ENCODE measurements at regions not wholly inside any gene's neighbourhood (a gene's known extent, or its start where the extent isn't known, plus 50 kb on each side); places are given as distances from the start of the nearest gene placed in this dataset.
"Not testable (repeated sequence)": the region's sequence is repeated elsewhere in the genome, so short reads cannot be mapped to it uniquely, and the experiment has no call there.

DNA sequence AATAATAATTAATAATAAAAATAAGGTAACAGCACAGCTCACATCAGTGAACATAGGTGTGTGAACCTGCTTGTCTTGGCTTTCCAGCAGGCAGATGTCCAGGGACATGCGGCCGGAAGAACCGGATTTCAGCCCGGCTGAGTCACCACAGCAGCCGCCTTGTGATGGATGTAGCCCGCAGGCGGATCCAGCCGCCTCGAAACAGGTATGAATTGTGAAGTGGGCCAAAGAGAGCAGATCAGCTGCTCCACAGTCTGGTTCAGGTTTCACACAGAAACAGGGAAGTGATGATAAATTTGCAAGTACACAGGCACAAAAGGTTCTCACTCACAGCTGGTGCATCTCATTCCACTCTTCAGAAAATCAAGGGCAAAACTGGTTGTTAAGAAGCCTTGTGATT is 55.1 kb downstream of the ID4 start:
- Mint-ChIP-seq H3K27me3 (no peaks in the 10 kb centered on the region), H3K36me3 (no peaks in the 10 kb centered on the region), H3K27ac (no peak overlapping the region), H3K4me1 (no peaks in the 10 kb centered on the region), H3K4me3 (no peak overlapping the region), H3K9me3 (peaks cover 2 to 15% (median 9%) of the 10 kb centered on the region in 7 donors)
- DNase-seq: no peak
- no peak for ATAC-seq (ENCODE audit: low read depth in 2 of 2)

DNA sequence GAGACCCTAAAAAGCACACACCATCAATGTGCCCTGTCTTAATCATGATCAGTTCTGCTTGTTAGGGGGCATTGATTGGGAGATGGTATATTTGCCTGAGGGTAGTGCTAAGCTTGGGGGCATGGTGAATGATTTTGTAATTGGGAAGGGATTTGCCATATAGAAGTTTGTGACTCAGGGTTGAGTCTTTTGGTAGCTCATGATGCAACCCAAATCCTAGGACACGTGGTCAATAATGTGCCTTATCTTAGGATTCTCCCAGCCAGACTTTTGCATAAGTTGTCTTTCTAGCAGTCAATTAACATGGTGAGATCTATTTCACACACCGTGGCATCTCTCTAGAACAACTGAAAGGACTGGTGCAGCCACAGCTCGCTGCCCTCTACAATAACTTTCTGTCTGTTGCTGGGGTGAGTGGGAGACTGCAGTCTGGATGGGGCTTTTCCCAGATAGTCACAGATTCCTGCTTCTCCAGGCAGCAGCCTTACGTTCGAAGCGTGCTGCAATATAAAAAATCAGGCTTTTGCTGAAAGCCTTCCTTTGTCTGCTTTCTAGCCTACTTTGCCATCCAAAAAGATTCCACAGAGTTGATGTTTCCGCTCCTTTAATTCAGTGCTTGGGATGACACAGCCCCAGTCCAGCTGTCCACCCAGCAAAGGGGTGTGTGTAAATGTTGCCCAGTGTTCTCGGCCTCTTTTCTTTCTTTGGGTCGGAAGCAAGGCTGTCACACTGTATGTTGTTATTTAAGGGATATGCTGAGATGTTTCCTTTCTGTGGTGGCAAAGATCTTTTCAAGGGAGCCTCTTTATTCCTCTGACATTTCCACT is 58.9 kb downstream of the ID4 start:
- H3K9me3 Mint-ChIP-seq: peaks cover 1 to 14% (median 11%) of the 10 kb centered on the region in 7 donors
- DNase-seq (no peak), ATAC-seq (ENCODE audit: low read depth in 2 of 2) (no peak)
- no peaks in the 10 kb centered on the region for H3K4me1 Mint-ChIP-seq
- H3K4me3 Mint-ChIP-seq: no peak overlapping the region
- no peaks in the 10 kb centered on the region for H3K27me3 Mint-ChIP-seq
- no peak overlapping the region for H3K27ac Mint-ChIP-seq
- no peaks in the 10 kb centered on the region for H3K36me3 Mint-ChIP-seq

DNA sequence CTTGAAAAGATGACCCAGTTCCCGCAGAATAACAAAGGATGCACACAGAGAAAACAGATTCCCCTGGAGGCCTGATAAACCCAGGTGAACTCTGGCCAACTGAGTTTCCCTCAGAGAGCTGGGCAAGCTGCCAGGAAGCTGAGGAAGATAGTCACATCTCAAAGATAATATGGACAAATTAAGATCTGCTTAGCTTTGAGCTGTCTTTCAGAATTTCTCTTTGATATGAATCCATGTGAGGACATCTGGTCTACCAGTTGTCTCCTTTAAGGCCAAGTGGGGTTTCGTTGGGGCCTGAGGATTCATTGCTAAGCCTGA is 59.5 kb downstream of the ID4 start:
- Mint-ChIP-seq H3K27me3 (no peaks in the 10 kb centered on the region), H3K4me3 (no peak overlapping the region), H3K36me3 (no peaks in the 10 kb centered on the region), H3K4me1 (no peaks in the 10 kb centered on the region), H3K27ac (no peak overlapping the region), H3K9me3 (peaks cover 4 to 18% (median 11%) of the 10 kb centered on the region in 7 donors)
- ATAC-seq (ENCODE audit: low read depth in 2 of 2) (no peak), DNase-seq (no peak)

DNA sequence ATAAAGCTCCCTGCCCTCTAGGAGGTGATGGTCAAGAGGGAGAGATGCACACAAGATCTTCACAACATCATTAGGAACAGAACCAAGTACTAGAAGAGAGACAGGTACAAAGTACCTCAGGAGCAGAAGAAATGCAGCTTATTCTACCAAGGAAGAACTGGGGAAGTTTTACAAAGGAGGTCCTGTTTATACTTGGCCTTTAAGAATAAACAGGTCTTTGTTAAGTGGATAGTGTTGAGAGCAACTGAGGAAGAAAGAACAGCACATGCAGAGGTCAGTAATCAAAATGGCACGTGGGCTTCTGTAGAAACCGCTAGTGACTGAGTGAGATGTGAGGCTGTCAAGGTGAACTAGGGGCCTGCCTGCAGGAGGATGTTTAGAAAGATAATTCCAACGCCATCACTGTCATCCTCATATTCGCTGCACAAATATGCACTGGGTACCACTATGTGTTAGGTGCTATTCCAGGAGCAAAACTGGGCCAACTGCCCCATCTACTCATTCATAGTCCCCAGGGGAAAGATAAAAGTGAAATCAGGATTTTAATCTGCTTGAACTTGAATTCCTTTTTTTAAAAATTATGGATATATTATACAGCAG is 61.1 kb downstream of the ID4 start:
- Mint-ChIP-seq H3K4me3 (no peak overlapping the region), H3K36me3 (no peaks in the 10 kb centered on the region), H3K9me3 (peaks cover 4 to 18% (median 13%) of the 10 kb centered on the region in 7 donors), H3K4me1 (no peaks in the 10 kb centered on the region), H3K27me3 (no peaks in the 10 kb centered on the region), H3K27ac (no peak overlapping the region)
- DNase-seq (no peak), ATAC-seq (ENCODE audit: low read depth in 2 of 2) (no peak)

DNA sequence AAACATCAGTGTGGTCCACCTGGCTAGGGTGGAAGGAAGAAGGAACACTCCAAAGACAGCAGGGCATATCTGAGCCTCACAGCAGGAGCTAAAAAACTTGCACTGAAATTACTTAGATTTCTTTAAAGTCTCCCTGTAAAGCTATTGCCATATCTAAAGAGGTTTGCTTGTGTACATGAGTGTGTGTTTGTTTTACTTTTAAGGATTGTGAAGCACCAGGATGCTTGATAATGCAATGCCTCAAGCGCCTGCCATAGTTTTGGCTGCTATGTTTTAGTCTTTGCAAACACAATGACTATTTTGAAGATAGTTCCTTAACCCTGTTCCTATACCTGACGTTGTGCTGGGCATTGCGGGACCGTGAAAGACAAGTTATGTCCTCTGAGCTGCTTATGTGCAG is 65.0 kb downstream of the ID4 start:
- H3K27me3 Mint-ChIP-seq: no peaks in the 10 kb centered on the region
- ATAC-seq (ENCODE audit: low read depth in 2 of 2) (no peak), DNase-seq (no peak)
- no peaks in the 10 kb centered on the region for H3K36me3 Mint-ChIP-seq
- peaks cover 2 to 12% (median 5%) of the 10 kb centered on the region in 7 donors for H3K9me3 Mint-ChIP-seq
- no peaks in the 10 kb centered on the region for H3K4me1 Mint-ChIP-seq
- no peak overlapping the region for H3K4me3 Mint-ChIP-seq
- H3K27ac Mint-ChIP-seq: no peak overlapping the region

DNA sequence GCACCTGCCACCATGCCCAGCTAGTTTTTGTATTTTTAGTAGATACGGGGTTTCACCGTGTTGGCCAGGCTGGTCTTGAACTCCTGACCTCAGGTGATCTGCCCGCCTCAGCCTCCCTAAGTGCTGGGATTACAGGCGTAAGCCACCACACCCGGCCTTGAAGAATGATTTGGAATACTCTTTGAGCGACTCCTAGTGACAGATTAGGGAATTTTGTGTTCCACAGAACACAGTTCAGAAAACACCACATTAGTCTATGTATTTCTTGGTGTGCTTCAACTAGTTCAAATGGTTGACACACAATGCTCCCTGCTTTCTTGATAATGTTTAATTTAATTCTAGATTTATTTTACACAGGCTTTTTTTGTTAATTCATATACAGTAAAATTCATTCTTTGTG is 67.2 kb downstream of the ID4 start:
- not testable (repeated sequence) for ATAC-seq (ENCODE audit: low read depth in 2 of 2); DNase-seq; H3K27ac Mint-ChIP-seq; H3K4me3 Mint-ChIP-seq; H3K4me1 Mint-ChIP-seq; H3K36me3 Mint-ChIP-seq; H3K27me3 Mint-ChIP-seq
- peaks cover 0 to 11% (median 5%) of the 10 kb centered on the region in 7 donors for H3K9me3 Mint-ChIP-seq

DNA sequence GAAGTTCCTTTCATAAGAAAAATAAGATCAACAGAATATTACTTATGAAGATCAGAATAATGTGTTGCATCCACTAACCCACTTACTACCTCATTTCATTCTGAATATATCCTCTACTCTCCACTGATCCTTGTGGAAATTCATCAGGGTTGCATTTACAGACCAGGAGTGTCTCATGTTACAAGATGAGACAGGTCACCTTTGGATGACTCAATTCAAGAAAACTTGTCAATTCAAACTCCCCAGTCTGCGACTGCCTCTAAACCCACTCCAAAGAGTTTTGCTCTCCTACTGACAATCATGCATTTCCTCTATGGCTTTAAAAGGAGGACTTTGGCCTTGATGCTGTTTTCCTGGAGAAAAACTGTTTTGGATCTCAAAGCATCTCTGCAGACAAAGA is 68.4 kb downstream of the ID4 start:
- no peak for ATAC-seq (ENCODE audit: low read depth in 2 of 2)
- no peak for DNase-seq
- no peaks in the 10 kb centered on the region for H3K4me1 Mint-ChIP-seq
- H3K4me3 Mint-ChIP-seq: no peak overlapping the region
- no peaks in the 10 kb centered on the region for H3K27me3 Mint-ChIP-seq
- no peak overlapping the region for H3K27ac Mint-ChIP-seq
- peaks cover 0 to 11% (median 5%) of the 10 kb centered on the region in 7 donors for H3K9me3 Mint-ChIP-seq
- H3K36me3 Mint-ChIP-seq: no peaks in the 10 kb centered on the region

DNA sequence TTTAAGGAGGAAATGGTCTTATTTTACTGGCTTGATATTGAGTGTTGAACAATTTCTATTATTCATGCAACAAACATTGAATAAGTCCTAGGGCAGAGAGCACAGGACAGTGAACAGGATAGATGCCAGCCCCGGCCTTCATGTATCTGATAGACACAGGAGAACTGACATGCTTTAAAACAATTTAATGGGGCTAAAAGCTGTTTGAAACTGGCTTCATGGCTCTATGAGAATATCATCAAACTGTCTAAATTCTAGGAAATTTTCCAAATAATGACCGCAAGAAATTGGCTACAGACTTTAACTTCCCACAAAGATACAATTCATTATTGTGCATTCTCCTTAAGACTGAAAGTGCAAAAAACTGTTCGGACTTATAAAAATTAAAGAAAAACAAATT is 69.0 kb downstream of the ID4 start:
- no peak for DNase-seq
- Mint-ChIP-seq H3K4me1 (no peaks in the 10 kb centered on the region), H3K27ac (no peak overlapping the region), H3K36me3 (no peaks in the 10 kb centered on the region), H3K9me3 (peaks cover 0 to 9% (median 3%) of the 10 kb centered on the region in 7 donors), H3K27me3 (no peaks in the 10 kb centered on the region), H3K4me3 (no peak overlapping the region)
- ATAC-seq (ENCODE audit: low read depth in 2 of 2): no peak

DNA sequence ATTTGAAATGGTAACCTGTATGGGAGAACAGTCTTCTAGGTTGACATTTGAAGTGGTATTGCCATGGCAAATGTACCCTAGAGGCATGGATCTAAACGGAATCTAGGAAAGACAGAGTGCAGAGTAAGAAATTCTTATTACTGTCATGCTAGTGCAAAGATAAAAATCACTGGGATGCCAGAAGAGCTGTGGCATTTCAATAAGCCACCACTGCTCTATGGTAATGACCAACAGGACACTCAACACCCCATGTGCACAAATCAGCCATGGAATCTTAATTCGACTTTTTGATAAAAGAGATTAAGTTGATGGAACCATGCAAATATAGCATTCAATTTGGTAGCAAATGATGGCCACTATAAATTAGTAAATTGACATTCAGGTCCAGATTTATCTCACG is 74.1 kb downstream of the ID4 start:
- Mint-ChIP-seq H3K27me3 (no peaks in the 10 kb centered on the region), H3K4me1 (no peaks in the 10 kb centered on the region), H3K36me3 (no peaks in the 10 kb centered on the region), H3K9me3 (peaks cover 0 to 30% (median 17%) of the 10 kb centered on the region in 7 donors), H3K27ac (no peak overlapping the region), H3K4me3 (no peak overlapping the region)
- ATAC-seq (ENCODE audit: low read depth in 2 of 2): no peak
- DNase-seq: no peak

DNA sequence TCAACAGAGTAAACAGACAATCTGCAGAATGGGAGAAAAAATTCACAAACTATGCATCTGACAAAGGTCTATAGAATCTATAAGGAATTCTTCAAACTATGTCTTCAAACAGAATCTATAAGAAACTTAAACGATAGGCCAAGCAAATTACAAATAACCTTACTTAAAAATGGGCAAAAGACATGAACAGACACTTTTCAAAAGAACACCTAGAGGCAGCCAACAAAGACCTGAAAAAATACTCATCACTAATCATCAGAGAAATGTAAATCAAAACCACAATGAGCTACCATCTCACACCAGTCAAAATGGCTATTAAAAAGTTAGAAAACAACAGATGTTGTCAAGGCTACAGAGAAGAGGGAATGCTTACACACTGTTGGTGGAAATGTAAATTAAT is 81.3 kb downstream of the ID4 start:
- ATAC-seq (ENCODE audit: low read depth in 2 of 2) (no peak), DNase-seq (no peak)
- no peaks in the 10 kb centered on the region for H3K27me3 Mint-ChIP-seq
- H3K4me1 Mint-ChIP-seq: no peaks in the 10 kb centered on the region
- H3K9me3 Mint-ChIP-seq: peaks cover 4 to 51% (median 35%) of the 10 kb centered on the region in 7 donors
- no peaks in the 10 kb centered on the region for H3K36me3 Mint-ChIP-seq
- no peak overlapping the region for H3K27ac Mint-ChIP-seq
- H3K4me3 Mint-ChIP-seq: no peak overlapping the region

DNA sequence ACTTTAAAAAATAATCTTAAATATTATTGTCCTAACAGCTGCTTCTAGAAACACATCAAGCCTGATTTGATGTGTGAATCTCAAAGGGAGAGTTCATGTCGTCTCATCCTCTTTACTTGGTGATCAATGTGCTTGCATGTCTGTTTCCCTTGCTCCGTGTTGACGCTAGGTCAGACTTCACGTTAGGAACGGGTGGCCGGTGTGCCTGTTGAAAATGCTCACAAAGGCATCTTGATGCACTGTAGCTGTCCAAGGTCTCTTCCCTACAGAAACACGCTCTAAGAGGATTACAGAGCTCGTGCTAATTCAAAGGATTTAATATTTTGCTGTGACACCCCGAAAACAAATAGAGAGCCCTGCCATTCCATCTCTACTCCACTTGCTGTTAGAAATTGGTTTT is 84.6 kb downstream of the ID4 start:
- no peaks in the 10 kb centered on the region for H3K4me1 Mint-ChIP-seq
- H3K9me3 Mint-ChIP-seq: peaks cover under 1 to 26% (median 12%) of the 10 kb centered on the region in 7 donors
- no peak overlapping the region for H3K27ac Mint-ChIP-seq
- ATAC-seq (ENCODE audit: low read depth in 2 of 2) (no peak), DNase-seq (no peak)
- H3K27me3 Mint-ChIP-seq: no peaks in the 10 kb centered on the region
- H3K36me3 Mint-ChIP-seq: no peaks in the 10 kb centered on the region
- H3K4me3 Mint-ChIP-seq: no peak overlapping the region

DNA sequence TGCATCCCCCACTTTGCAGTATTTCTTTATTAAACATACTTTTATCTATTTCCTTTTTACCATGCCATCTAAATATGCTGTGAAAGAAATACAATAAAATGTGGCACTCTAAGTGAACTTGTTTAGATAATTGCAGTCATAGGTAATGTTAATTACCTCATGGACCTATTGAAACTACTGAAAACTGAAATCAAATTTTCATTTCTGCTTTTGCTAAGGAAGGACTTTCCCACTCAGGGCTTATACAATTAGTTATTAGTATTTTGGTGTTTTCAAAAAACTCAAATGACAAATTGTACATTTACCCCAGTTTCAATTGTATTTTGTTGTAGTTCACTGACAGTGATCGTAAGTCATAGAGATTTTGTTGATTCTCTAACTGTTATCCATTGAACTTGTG is 88.4 kb downstream of the ID4 start:
- DNase-seq (no peak), ATAC-seq (ENCODE audit: low read depth in 2 of 2) (no peak)
- H3K27me3 Mint-ChIP-seq: no peaks in the 10 kb centered on the region
- H3K4me3 Mint-ChIP-seq: no peak overlapping the region
- H3K27ac Mint-ChIP-seq: no peak overlapping the region
- H3K36me3 Mint-ChIP-seq: no peaks in the 10 kb centered on the region
- peaks cover 0 to 5% (median 0%) of the 10 kb centered on the region in 7 donors for H3K9me3 Mint-ChIP-seq
- no peaks in the 10 kb centered on the region for H3K4me1 Mint-ChIP-seq

DNA sequence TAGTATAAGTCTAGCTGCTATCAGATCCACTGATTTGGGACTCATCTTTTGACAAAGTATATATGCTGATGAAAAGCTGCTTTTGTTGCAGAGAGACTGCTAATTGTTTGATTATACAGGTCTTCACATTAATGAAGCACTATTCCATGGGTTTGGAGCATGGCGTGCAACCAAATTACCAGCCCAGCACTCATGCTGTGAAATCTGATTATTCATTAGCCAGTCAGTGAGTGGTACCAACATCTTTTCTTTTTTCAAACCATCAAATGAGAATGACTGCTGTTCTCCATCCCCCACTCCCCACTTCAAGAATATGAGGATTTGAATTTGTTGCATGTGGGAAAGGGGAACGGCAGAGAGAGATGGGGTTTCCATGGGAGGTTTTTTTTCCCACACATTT is 91.3 kb downstream of the ID4 start:
- Mint-ChIP-seq H3K27ac (no peak overlapping the region), H3K36me3 (no peaks in the 10 kb centered on the region), H3K27me3 (no peaks in the 10 kb centered on the region), H3K4me1 (no peaks in the 10 kb centered on the region), H3K4me3 (no peak overlapping the region), H3K9me3 (peaks cover 0 to 5% (median 0%) of the 10 kb centered on the region in 7 donors)
- DNase-seq (no peak), ATAC-seq (ENCODE audit: low read depth in 2 of 2) (no peak)

DNA sequence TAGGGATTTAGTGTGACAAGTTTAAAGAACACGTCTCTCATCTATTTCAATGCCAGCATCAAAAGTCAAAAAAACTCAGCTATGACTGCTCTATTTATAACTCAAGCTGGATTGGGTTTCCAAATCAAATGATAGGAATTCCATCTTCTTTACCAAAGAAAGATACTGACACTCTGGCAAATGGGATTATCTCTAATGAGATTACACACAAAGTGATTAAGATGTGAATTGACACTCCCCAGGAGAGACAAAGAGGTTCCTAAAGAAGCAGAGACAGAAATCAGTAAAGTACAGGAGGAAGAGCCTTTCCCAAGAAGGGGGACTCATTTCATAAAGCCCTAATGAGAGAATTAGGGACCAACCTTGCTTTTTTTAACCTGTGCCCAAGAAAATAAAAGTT is 92.1 kb downstream of the ID4 start:
- H3K36me3 Mint-ChIP-seq: no peaks in the 10 kb centered on the region
- H3K4me3 Mint-ChIP-seq: no peak overlapping the region
- no peaks in the 10 kb centered on the region for H3K27me3 Mint-ChIP-seq
- H3K4me1 Mint-ChIP-seq: no peaks in the 10 kb centered on the region
- DNase-seq: no peak
- ATAC-seq (ENCODE audit: low read depth in 2 of 2): no peak
- no peak overlapping the region for H3K27ac Mint-ChIP-seq
- H3K9me3 Mint-ChIP-seq: peaks cover 0 to 5% (median 0%) of the 10 kb centered on the region in 7 donors

Data from naive B cell (primary cell).